ENCODE measurements at regions not wholly inside any gene's neighbourhood (a gene's known extent, or its start where the extent isn't known, plus 50 kb on each side); places are given as distances from the start of the nearest gene placed in this dataset.

DNA sequence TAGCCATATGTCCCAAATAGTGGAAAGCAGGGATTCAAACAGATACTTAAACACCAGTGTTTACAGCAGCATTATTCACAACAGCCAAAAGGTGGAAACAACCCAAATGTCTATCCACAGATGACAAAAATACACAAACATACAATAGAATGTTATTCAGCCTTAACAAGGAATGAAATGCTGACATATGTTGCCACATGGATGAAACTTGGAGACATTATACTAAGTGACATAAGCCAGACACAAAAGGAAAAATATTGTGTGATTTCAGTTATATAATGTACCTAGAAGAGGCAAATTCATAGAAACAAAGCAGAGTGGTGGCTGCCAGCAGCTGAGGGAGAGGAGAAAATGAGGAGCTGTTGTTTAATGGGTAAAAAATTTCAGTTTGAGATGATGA is 533.9 kb upstream of the FZD8 start:
- DNase-seq (ENCODE audit: low spot score in 2 of 2): no peak
- intact Hi-C loops (cut with DNase I; ENCODE audit: low total_unique reads): no loop called here
- H3K4me3 ChIP-seq (ENCODE audit: low read depth, poor library complexity, severe bottlenecking): no peak overlapping the region
- TF ChIP-seq, protein P1, sequence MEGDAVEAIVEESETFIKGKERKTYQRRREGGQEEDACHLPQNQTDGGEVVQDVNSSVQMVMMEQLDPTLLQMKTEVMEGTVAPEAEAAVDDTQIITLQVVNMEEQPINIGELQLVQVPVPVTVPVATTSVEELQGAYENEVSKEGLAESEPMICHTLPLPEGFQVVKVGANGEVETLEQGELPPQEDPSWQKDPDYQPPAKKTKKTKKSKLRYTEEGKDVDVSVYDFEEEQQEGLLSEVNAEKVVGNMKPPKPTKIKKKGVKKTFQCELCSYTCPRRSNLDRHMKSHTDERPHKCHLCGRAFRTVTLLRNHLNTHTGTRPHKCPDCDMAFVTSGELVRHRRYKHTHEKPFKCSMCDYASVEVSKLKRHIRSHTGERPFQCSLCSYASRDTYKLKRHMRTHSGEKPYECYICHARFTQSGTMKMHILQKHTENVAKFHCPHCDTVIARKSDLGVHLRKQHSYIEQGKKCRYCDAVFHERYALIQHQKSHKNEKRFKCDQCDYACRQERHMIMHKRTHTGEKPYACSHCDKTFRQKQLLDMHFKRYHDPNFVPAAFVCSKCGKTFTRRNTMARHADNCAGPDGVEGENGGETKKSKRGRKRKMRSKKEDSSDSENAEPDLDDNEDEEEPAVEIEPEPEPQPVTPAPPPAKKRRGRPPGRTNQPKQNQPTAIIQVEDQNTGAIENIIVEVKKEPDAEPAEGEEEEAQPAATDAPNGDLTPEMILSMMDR (IDR thresholded peaks at IDR 0.05): no peak
- no peak for TF ChIP-seq POLR2A (IDR thresholded peaks at IDR 0.05)

DNA sequence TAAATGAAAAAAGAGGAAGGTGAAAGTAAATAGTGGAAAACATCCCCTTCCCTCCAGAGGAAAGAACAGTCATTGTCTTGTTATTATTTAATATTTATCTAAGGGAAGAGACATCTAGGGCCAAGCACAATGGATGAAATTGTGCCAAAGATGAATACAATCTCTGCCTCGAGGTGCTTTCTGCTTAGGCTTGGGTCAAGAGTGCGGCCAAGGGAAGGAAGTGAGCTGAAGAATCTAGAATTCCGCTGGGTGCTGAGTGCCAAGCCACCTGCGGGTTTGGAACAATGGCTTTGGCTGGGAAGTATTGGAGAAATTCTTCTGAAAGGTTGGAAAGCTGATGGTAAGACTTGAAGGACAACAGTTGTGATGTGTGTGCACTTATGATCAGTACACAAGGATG is 531.3 kb upstream of the FZD8 start:
- TF ChIP-seq, protein P1 (IDR thresholded peaks at IDR 0.05): no peak
- TF ChIP-seq POLR2A (IDR thresholded peaks at IDR 0.05): no peak
- no peak for DNase-seq (ENCODE audit: low spot score in 2 of 2)
- 48 to 60% methylated on average over 4 of the region's 4 CpGs for WGBS, 2 donors
- intact Hi-C loops (cut with DNase I; ENCODE audit: low total_unique reads): no loop called here
- H3K4me3 ChIP-seq (ENCODE audit: low read depth, poor library complexity, severe bottlenecking): no peak overlapping the region

DNA sequence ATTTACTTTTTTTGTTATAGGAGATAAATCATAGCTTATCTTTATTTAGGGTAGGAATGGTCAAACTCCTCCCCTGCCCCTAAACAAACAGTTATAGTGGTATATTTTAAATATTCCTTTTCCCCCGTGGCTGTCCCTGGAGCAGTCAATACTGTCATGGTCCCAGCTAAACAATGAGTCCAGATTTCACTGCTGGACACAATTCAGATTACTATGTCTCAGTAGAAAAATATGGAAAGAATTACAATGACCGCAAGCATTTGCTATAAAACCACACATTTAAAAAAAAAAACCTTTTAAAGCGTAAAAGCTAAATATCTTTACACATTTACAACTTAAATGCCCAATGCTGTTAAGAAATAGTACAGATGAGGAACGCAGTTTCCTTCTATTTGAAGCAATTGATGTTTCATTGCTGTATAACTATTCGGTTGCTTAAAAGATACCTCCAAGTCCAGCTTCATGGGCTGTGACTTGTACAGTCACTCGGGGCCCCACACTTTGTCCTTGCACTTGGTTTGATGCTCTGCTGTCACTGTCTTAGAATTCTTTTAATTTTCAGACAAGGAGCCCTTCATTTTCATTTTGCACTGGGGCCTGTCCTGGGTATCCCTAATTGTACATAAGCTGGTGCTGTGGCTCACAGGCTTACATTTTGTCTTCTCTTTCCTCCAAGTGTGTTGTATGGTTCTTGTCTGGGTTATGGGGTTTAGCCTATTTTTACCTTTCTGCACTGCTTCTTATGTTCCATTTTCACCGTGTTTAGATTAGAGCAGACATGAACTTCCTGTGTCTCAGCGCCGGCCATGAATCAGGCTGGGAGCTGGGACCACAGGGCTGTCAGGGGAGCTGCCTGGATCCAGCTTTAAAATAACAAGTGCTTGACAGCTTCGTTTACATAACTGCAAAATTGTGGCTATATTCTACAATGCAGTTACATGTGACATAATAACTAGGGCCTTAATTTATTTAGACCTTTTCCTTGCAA is 530.2 kb upstream of the FZD8 start:
- H3K4me3 ChIP-seq (ENCODE audit: low read depth, poor library complexity, severe bottlenecking): no peak overlapping the region
- no peak for DNase-seq (ENCODE audit: low spot score in 2 of 2)
- TF ChIP-seq, protein P1 (IDR thresholded peaks at IDR 0.05): no peak
- TF ChIP-seq POLR2A (IDR thresholded peaks at IDR 0.05): no peak
- intact Hi-C loops (cut with DNase I; ENCODE audit: low total_unique reads): no loop called here
- WGBS, 2 donors: 43 to 55% methylated on average over 10 of the region's 10 CpGs

DNA sequence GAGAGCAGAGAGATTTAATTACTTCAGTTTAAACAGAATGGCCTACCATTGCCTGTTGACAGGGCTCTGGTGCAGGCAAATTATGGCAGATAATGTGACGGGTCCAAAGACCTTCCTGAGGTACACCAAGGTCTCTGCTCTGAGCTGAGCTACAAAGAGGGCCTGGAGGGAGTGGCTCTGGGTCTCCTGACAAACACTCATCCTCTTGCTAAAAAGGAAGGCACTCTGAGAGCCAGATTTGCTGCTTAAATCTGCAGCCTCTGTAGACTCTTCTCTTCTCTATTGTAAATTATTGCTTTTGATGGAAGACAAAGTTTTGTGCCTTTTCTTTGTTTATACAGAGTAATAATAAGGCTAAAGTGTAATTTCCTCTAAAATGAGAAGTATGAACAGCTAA is 529.5 kb upstream of the FZD8 start:
- no peak overlapping the region for H3K4me3 ChIP-seq (ENCODE audit: low read depth, poor library complexity, severe bottlenecking)
- 57 to 73% methylated on average over 1 of the region's 1 CpG for WGBS, 2 donors
- DNase-seq (ENCODE audit: low spot score in 2 of 2): no peak
- intact Hi-C loops (cut with DNase I; ENCODE audit: low total_unique reads): no loop called here
- TF ChIP-seq, protein P1 (IDR thresholded peaks at IDR 0.05): no peak
- no peak for TF ChIP-seq POLR2A (IDR thresholded peaks at IDR 0.05)

DNA sequence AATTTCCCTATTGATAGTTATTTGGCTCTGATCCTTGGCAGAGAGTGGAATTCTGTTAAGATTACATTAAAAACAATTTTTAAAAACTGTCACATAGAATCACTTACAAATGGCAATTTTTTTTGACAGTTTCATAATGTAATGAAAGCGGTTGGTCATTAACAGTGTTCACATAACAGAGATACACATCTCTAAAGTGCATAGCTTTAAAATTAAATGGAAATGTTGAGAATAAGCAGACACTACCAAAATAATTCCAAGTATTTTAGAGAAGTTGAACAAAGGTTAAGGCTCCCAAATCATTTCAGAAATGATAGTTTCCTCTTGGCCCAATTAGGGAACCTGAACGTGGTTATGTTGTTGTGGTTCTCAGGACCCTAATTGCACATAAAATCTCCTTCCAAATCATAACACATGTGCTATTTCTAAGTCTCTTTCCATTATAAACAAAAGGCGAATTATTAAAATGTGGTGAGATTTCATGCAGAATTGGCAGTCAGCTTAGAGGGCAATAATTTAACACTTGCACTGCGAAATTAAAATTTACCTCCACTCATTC is 528.9 kb upstream of the FZD8 start:
- DNase-seq (ENCODE audit: low spot score in 2 of 2): no peak
- 50 to 60% methylated on average over 4 of the region's 4 CpGs for WGBS, 2 donors
- TF ChIP-seq, protein P1 (IDR thresholded peaks at IDR 0.05): no peak
- intact Hi-C loops (cut with DNase I; ENCODE audit: low total_unique reads): no loop called here
- no peak overlapping the region for H3K4me3 ChIP-seq (ENCODE audit: low read depth, poor library complexity, severe bottlenecking)

Data from lower leg skin (tissue), 4 donors.